ENCODE measurements at regions not wholly inside any gene's neighbourhood (a gene's known extent, or its start where the extent isn't known, plus 50 kb on each side); places are given as distances from the start of the nearest gene placed in this dataset.

- no peak for TF ChIP-seq GLIS3 (CRISPR knock-in tag; IDR thresholded peaks at IDR 0.05)
- TF ChIP-seq ISL1 (CRISPR knock-in tag; IDR thresholded peaks at IDR 0.05), result no peak
- TF ChIP-seq TSHZ2 (CRISPR knock-in tag; IDR thresholded peaks at IDR 0.05), result no peak
- TF ChIP-seq ZFP30 (CRISPR knock-in tag; IDR thresholded peaks at IDR 0.05), result no peak
- TF ChIP-seq PATZ1 (CRISPR knock-in tag; IDR thresholded peaks at IDR 0.05; ENCODE audit: borderline replicate concordance), result no peak
- TF ChIP-seq ZFP3 (CRISPR knock-in tag; IDR thresholded peaks at IDR 0.05), result no peak
- TF ChIP-seq ARNTL (CRISPR knock-in tag; IDR thresholded peaks at IDR 0.05; ENCODE audit: borderline replicate concordance, low read depth), result no peak
Observed at GRCh38 chr5:24850926-24851486, 206.2 kb upstream of the CDH10 start.

Measured in SK-N-SH treated with all-trans-retinoic acid at 6 μM for 48 hours (cell line).